GM21367 (cell line): ENCODE measurements at regions not wholly inside any gene's neighbourhood (a gene's known extent, or its start where the extent isn't known, plus 50 kb on each side); places are given as distances from the start of the nearest gene placed in this dataset.

ENCODE experiments used
- ATAC-seq: cut with Tn5 transposase; IDR thresholded peaks from one replicate; pipeline ENCODE4 v1.9.1; 2021; ENCODE audit not compliant: unreplicated experiment

GRCh38 chr15:47516972-47517371, 200.3 kb upstream of the SEMA6D start:
- no peak for ATAC-seq

GRCh38 chr15:47517737-47518136, 199.6 kb upstream of the SEMA6D start:
- ATAC-seq: no peak

- no peak for ATAC-seq
Measured at GRCh38 chr15:47523681-47524475, 193.4 kb upstream of the SEMA6D start.

GRCh38 chr15:47529241-47529640, 188.1 kb upstream of the SEMA6D start:
- ATAC-seq: no peak

- no peak for ATAC-seq
Measured at GRCh38 chr15:47534673-47535072, 182.6 kb upstream of the SEMA6D start.

GRCh38 chr15:47541562-47541961, 175.7 kb upstream of the SEMA6D start:
- no peak for ATAC-seq

- no peak for ATAC-seq
Measured at GRCh38 chr15:47542312-47542989, 174.9 kb upstream of the SEMA6D start.

- ATAC-seq: no peak
Measured at GRCh38 chr15:47548231-47548630, 169.1 kb upstream of the SEMA6D start.

GRCh38 chr15:47548986-47549385, 168.3 kb upstream of the SEMA6D start:
- ATAC-seq: no peak

GRCh38 chr15:47551079-47551478, 166.2 kb upstream of the SEMA6D start:
- ATAC-seq: no peak

- ATAC-seq: no peak
Measured at GRCh38 chr15:47551546-47551945, 165.8 kb upstream of the SEMA6D start.

GRCh38 chr15:47552978-47553608, 164.2 kb upstream of the SEMA6D start:
- no peak for ATAC-seq

GRCh38 chr15:47553947-47554346, 163.4 kb upstream of the SEMA6D start:
- ATAC-seq: no peak

- no peak for ATAC-seq
Measured at GRCh38 chr15:47561102-47561501, 156.2 kb upstream of the SEMA6D start.

GRCh38 chr15:47565949-47566348, 151.4 kb upstream of the SEMA6D start:
- ATAC-seq: no peak

- no peak for ATAC-seq
Measured at GRCh38 chr15:47566610-47567009, 150.7 kb upstream of the SEMA6D start.

GRCh38 chr15:47568030-47568429, 149.3 kb upstream of the SEMA6D start:
- ATAC-seq: no peak

GRCh38 chr15:47570044-47570443, 147.3 kb upstream of the SEMA6D start:
- no peak for ATAC-seq

GRCh38 chr15:47570451-47570850, 146.9 kb upstream of the SEMA6D start:
- ATAC-seq: no peak

GRCh38 chr15:47570881-47571640, 146.2 kb upstream of the SEMA6D start:
- ATAC-seq: no peak

- ATAC-seq: no peak
Measured at GRCh38 chr15:47573673-47574072, 143.6 kb upstream of the SEMA6D start.
